ENCODE measurements at regions not wholly inside any gene's neighbourhood (a gene's known extent, or its start where the extent isn't known, plus 50 kb on each side); places are given as distances from the start of the nearest gene placed in this dataset.

GRCh38 chr5:162703914-162704313 lies 636.3 kb downstream of the GABRG2 start:
- TF ChIP-seq CTCF (IDR thresholded peaks at IDR 0.05; ENCODE audit: low read depth, low read length): no peak
- TF ChIP-seq POLR2A (IDR thresholded peaks at IDR 0.05; ENCODE audit: extremely low read depth, insufficient read length): no peak
- no peak for TF ChIP-seq MYC (IDR thresholded peaks at IDR 0.05; ENCODE audit: low read depth, low read length)
- no peak for TF ChIP-seq MAX (IDR thresholded peaks at IDR 0.05; ENCODE audit: low read depth, low read length)

Measured in NB4 (cell line).